AG04449 (cell line): ENCODE measurements at regions not wholly inside any gene's neighbourhood (a gene's known extent, or its start where the extent isn't known, plus 50 kb on each side); places are given as distances from the start of the nearest gene placed in this dataset.

Experiments used
- CTCF ChIA-PET: fragments of 350-600 bp; formaldehyde crosslinking; extraction: SDS; loops from one replicate; lab custom pipeline; 2021; ENCODE audit warnings: antibody characterized with exemption; lab: Yijun Ruan, JAX
- POLR2A ChIA-PET: fragments of 400-600, 350-600 bp; formaldehyde crosslinking; extraction: SDS; loops from one replicate; lab custom pipeline; 2020; ENCODE audit warnings: antibody characterized with exemption, inconsistent platforms; lab: Yijun Ruan, JAX
- DNase-seq: peaks from one replicate; pipeline ENCODE4 v3.0.0-alpha.2; 2010; ENCODE audit warnings: low read depth, low spot score
- H3K4me3 ChIP-seq: 2 replicates; pipeline ENCODE4 v1.5.1; 2011; ENCODE audit warnings: low read depth, mild to moderate bottlenecking, control low read depth, low read length
- TF ChIP-seq, protein P1 (sequence below): IDR thresholded peaks from one replicate; pipeline ENCODE4 v1.5.1; 2011; ENCODE audit warnings: mild to moderate bottlenecking, moderate library complexity, low read length, control low read depth, inconsistent platforms; ENCODE audit not compliant: insufficient read depth; ENCODE audit errors: missing control alignments

DNA sequence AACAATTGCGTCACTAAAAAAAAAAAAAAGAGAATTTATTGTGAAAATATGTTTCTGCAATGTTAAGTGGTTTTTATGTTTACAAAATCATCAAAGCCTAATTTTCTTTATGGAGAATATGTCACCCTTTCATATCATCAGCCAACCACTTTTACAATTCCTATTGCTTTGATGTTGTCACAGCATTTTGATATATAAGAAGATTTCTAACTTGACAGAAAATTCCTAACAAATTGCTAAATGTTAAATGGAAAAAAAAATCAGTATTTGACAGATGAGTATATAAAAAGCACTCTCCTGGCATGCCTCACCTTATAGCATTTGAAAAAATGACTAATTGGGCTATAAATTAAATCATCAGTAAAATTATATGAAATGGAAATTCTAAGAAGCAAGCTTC, 1457.3 kb upstream of the ALCAM start:
- TF ChIP-seq, protein P1, sequence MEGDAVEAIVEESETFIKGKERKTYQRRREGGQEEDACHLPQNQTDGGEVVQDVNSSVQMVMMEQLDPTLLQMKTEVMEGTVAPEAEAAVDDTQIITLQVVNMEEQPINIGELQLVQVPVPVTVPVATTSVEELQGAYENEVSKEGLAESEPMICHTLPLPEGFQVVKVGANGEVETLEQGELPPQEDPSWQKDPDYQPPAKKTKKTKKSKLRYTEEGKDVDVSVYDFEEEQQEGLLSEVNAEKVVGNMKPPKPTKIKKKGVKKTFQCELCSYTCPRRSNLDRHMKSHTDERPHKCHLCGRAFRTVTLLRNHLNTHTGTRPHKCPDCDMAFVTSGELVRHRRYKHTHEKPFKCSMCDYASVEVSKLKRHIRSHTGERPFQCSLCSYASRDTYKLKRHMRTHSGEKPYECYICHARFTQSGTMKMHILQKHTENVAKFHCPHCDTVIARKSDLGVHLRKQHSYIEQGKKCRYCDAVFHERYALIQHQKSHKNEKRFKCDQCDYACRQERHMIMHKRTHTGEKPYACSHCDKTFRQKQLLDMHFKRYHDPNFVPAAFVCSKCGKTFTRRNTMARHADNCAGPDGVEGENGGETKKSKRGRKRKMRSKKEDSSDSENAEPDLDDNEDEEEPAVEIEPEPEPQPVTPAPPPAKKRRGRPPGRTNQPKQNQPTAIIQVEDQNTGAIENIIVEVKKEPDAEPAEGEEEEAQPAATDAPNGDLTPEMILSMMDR = no peak
- DNase-seq = no peak
- no peak overlapping the region for H3K4me3 ChIP-seq
- POLR2A ChIA-PET = no interaction called here
- CTCF ChIA-PET = no interaction called here

- DNase-seq = no peak
- ChIA-PET CTCF (no interaction called here), POLR2A (no interaction called here)
- TF ChIP-seq, protein P1 = no peak
- no peak overlapping the region for H3K4me3 ChIP-seq
These were observed 1448.4 kb upstream of the ALCAM start for GRCh38 chr3:103918336-103918735.

- CTCF ChIA-PET = interaction anchor here (0.6 kb wide), 1 partner anchor 540 kb away, joined by 3 read pairs; no protein-coding TSS in a partner anchor
- POLR2A ChIA-PET = no interaction called here
- no peak overlapping the region for H3K4me3 ChIP-seq
- DNase-seq = no peak
- TF ChIP-seq, protein P1 = no peak
These were observed 1447.4 kb upstream of the ALCAM start for GRCh38 chr3:103919327-103919726.

GRCh38 chr3:103923907-103924306, 1442.8 kb upstream of the ALCAM start:
- no peak for DNase-seq
- no peak overlapping the region for H3K4me3 ChIP-seq
- ChIA-PET POLR2A (no interaction called here), CTCF (no interaction called here)
- TF ChIP-seq, protein P1 = no peak

GRCh38 chr3:103924544-103924943, 1442.2 kb upstream of the ALCAM start:
- POLR2A ChIA-PET = no interaction called here
- H3K4me3 ChIP-seq = no peak overlapping the region
- CTCF ChIA-PET = no interaction called here
- no peak for DNase-seq
- TF ChIP-seq, protein P1 = no peak

DNA sequence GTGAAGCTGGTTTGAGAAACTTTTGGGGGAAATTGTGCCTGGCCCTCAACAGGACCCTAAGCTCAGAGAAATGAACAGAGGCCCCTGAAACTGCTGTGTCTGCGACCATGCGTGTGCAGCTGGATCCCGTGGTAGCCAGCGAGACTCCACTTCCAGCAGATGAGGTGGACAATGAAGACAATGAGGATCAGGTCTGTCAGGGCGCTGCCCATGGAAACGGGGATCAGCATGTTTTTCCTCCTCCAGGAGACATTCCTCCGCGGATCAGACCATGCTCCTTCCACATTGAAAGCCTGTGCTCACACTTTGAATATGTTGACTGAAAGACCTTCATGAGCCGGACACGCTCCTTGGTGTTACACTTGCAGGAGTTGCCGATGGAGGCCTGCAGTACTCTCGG, 1439.8 kb upstream of the ALCAM start:
- no peak for DNase-seq
- no peak overlapping the region for H3K4me3 ChIP-seq
- TF ChIP-seq, protein P1 = no peak
- ChIA-PET CTCF (no interaction called here), POLR2A (no interaction called here)
